Skeletal muscle satellite cell (primary cell): ENCODE measurements at regions not wholly inside any gene's neighbourhood (a gene's known extent, or its start where the extent isn't known, plus 50 kb on each side); places are given as distances from the start of the nearest gene placed in this dataset.
A peak's percentile ranks its signal among the peaks of the same experiment; 100 is the strongest.

ENCODE experiments used
- H3K27me3 ChIP-seq: 2 replicates; pipeline ENCODE4 v1.7.0; 2013; ENCODE audit warnings: low read length; ENCODE audit not compliant: control insufficient read depth, insufficient read depth
- H3K36me3 ChIP-seq: 2 replicates; pipeline ENCODE4 v1.7.0; 2013; ENCODE audit warnings: mild to moderate bottlenecking, control low read depth, low read length; ENCODE audit not compliant: insufficient read depth
- H3K4me1 ChIP-seq: 2 replicates; pipeline ENCODE4 v1.7.0; 2013; ENCODE audit warnings: low read length; ENCODE audit not compliant: control insufficient read depth, insufficient read depth
- H3K4me2 ChIP-seq: 2 replicates; pipeline ENCODE4 v1.7.0; 2013; ENCODE audit warnings: mild to moderate bottlenecking, low read length
- H3K4me3 ChIP-seq: 2 replicates; pipeline ENCODE4 v1.7.0; 2013; ENCODE audit warnings: low read length
- H3K9ac ChIP-seq: 2 replicates; pipeline ENCODE4 v1.7.0; 2013; ENCODE audit warnings: mild to moderate bottlenecking, low read depth, low read length, moderate library complexity
- H3K9me3 ChIP-seq: replicated peaks from 2 replicates; pipeline ENCODE4 v1.7.0; 2013; ENCODE audit warnings: mild to moderate bottlenecking, control low read depth, low read length

GRCh38 chr12:107396991-107397390 is 288.6 kb upstream of the PWP1 start:
- H3K9me3 ChIP-seq: no peaks in the 10 kb centered on the region

DNA sequence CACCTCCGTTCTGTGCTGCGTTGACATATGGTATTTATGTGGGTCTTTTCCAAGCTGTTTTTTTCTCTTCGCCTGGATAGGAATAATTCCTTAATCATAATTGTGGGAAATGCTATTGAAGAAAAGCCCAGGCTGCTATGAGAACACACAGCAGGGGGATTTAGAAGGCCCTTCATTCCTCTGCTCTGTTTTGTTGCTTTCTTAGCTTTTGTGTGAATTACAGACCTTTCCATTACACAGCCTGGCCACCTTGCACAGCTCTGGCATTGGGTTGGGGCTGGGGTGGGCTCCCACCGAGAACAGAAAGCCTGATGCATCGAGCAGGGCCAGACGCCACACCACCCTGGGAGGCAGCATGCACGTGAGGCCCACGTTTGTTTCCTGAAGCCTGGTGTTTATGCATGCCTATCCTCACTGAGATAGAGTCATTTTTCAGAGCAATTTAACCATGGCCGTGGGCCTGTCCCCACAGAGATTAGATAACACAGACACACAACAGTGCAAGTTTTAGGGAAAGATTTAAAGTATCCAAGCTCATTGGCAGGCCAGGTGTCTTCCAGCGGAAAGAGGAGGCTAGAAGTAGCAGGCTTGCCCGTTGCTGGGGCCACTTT is 287.6 kb upstream of the PWP1 start:
- no peak overlapping the region for H3K4me2 ChIP-seq
- H3K4me3 ChIP-seq: no peak overlapping the region
- H3K4me1 ChIP-seq: peaks cover 11% of the 10 kb centered on the region
- H3K9me3 ChIP-seq: no peaks in the 10 kb centered on the region
- H3K9ac ChIP-seq: no peak overlapping the region
- peaks cover 9% of the 10 kb centered on the region for H3K27me3 ChIP-seq
- no peaks in the 10 kb centered on the region for H3K36me3 ChIP-seq

More at GRCh38 chr12:107396991-107397390, 288.6 kb upstream of the PWP1 start:
- Histone ChIP-seq H3K9ac (no peak overlapping the region), H3K36me3 (no peaks in the 10 kb centered on the region), H3K27me3 (peaks cover 11% of the 10 kb centered on the region), H3K4me2 (no peak overlapping the region), H3K4me1 (peaks cover 11% of the 10 kb centered on the region), H3K4me3 (no peak overlapping the region)

GRCh38 chr12:107399046-107399445 is 286.6 kb upstream of the PWP1 start:
- Histone ChIP-seq H3K9me3 (no peaks in the 10 kb centered on the region), H3K4me1 (peaks cover 11% of the 10 kb centered on the region), H3K9ac (no peak overlapping the region), H3K36me3 (no peaks in the 10 kb centered on the region), H3K4me3 (no peak overlapping the region), H3K27me3 (peaks cover 9% of the 10 kb centered on the region), H3K4me2 (no peak overlapping the region)

- Histone ChIP-seq H3K9ac (no peak overlapping the region), H3K27me3 (no peaks in the 10 kb centered on the region), H3K4me2 (no peak overlapping the region), H3K4me1 (peaks cover 11% of the 10 kb centered on the region), H3K36me3 (no peaks in the 10 kb centered on the region), H3K9me3 (no peaks in the 10 kb centered on the region), H3K4me3 (no peak overlapping the region)
These were observed 284.7 kb upstream of the PWP1 start for GRCh38 chr12:107400686-107401447.

DNA sequence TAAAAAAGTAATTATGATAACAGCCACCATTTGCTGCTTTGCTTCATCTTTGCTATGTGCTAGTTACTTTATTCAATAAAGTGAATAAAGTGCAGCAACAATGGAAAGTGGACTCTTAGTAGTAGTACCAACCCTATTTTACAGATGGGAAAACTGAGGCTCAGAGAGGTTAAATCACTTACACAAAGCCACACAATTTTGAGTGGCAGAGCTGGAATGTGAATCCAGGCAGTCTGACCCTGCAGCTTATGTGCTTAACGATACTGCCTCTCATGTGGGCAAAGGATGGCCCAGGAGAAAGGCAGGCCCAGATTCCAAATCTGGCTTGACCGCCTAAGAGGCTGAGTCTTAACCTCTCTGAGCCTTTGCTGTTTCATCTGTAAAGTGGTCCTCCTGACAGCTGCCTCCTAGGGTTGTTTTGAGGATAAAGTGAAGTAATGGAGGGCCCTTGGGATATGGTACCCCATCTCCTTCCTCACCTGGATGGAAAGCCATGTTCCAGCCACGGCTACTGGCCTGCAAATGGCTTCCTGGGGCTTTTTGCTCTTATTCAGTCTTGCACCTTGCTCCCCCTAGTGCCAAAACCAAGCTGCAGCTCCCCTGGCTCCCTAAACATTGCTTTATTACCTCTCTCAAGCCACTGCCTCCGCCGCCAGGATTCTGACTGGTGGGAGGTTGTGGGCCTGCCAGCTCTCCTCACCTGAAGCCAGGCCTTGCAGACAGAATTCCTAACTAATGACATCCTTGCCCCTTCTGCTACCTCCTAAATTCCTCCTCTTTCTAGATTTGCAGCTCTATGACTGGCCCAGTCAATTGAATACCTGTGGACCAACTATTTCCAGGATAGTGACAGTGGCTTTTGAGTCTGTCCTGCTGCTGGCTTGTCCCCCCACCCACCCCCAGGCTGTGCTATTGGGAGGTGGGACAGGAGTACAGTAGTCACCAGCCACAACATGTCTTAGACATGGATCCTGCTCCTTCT is 283.3 kb upstream of the PWP1 start:
- no peak overlapping the region for H3K4me3 ChIP-seq
- H3K27me3 ChIP-seq: peaks cover under 1% of the 10 kb centered on the region
- no peak overlapping the region for H3K4me2 ChIP-seq
- peaks cover 11% of the 10 kb centered on the region for H3K4me1 ChIP-seq
- no peaks in the 10 kb centered on the region for H3K9me3 ChIP-seq
- H3K36me3 ChIP-seq: no peaks in the 10 kb centered on the region
- H3K9ac ChIP-seq: no peak overlapping the region

GRCh38 chr12:107404981-107405380 is 280.6 kb upstream of the PWP1 start:
- no peak overlapping the region for H3K4me3 ChIP-seq
- no peak overlapping the region for H3K9ac ChIP-seq
- no peak overlapping the region for H3K4me2 ChIP-seq
- no peaks in the 10 kb centered on the region for H3K9me3 ChIP-seq
- H3K27me3 ChIP-seq: peaks cover 7% of the 10 kb centered on the region
- H3K4me1 ChIP-seq: peaks cover 11% of the 10 kb centered on the region
- H3K36me3 ChIP-seq: no peaks in the 10 kb centered on the region

- H3K4me3 ChIP-seq: no peak overlapping the region
- no peaks in the 10 kb centered on the region for H3K36me3 ChIP-seq
- H3K9me3 ChIP-seq: no peaks in the 10 kb centered on the region
- H3K9ac ChIP-seq: no peak overlapping the region
- peaks cover 7% of the 10 kb centered on the region for H3K27me3 ChIP-seq
- H3K4me1 ChIP-seq: peaks cover 11% of the 10 kb centered on the region
- H3K4me2 ChIP-seq: no peak overlapping the region
These were observed 280.2 kb upstream of the PWP1 start for GRCh38 chr12:107405436-107405835.

GRCh38 chr12:107406932-107407331 is 278.7 kb upstream of the PWP1 start:
- H3K36me3 ChIP-seq: no peaks in the 10 kb centered on the region
- no peak overlapping the region for H3K9ac ChIP-seq
- H3K9me3 ChIP-seq: no peaks in the 10 kb centered on the region
- peaks cover 7% of the 10 kb centered on the region for H3K4me1 ChIP-seq
- H3K27me3 ChIP-seq: peaks cover 7% of the 10 kb centered on the region
- no peak overlapping the region for H3K4me2 ChIP-seq
- H3K4me3 ChIP-seq: no peak overlapping the region

DNA sequence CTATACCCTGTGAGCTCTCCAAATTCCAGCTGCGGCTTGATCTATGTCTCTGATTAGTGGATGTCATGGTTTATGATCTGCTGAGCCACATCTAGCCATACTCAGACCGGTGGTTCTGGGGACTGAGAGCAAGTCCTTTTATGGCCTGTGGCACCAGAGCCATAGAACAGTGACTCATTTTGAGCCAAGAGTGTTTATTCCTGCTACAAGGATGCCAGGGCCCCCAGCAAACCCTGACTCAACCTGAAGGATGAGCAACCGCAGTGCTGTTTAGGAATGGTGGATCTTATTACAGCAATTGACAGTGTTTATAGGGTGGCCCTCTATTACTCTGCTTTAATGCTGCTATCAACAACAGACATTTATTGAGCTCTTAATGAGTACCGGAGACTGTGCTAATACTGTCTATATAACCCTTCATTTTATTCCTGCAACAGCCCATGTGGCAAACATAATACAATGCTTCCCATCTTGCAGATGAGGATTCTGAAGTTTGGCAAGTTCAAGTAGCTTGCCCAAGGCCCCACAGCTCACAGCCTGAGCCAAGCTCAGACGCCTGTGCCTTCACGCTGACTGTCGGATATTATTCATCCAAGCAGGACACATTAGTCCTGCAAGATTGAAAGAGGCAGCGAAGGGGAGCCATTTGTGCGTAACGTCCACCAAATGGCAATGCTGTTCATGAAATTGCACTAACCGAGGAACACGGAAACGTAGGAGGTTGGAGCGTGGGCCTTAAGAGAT is 273.6 kb upstream of the PWP1 start:
- H3K4me3 ChIP-seq: no peak overlapping the region
- peaks cover 30% of the 10 kb centered on the region for H3K4me1 ChIP-seq
- H3K36me3 ChIP-seq: no peaks in the 10 kb centered on the region
- H3K9me3 ChIP-seq: no peaks in the 10 kb centered on the region
- peaks cover 7% of the 10 kb centered on the region for H3K27me3 ChIP-seq
- no peak overlapping the region for H3K9ac ChIP-seq
- peak overlapping the region; percentile 35 for H3K4me2 ChIP-seq

- Histone ChIP-seq H3K4me2 (no peak overlapping the region), H3K36me3 (no peaks in the 10 kb centered on the region), H3K4me1 (peaks cover 30% of the 10 kb centered on the region), H3K27me3 (no peaks in the 10 kb centered on the region), H3K9ac (no peak overlapping the region), H3K9me3 (no peaks in the 10 kb centered on the region), H3K4me3 (no peak overlapping the region)
These were observed 270.5 kb upstream of the PWP1 start for GRCh38 chr12:107415071-107415470.

GRCh38 chr12:107415834-107416233 is 269.8 kb upstream of the PWP1 start:
- no peak overlapping the region for H3K4me2 ChIP-seq
- H3K9me3 ChIP-seq: no peaks in the 10 kb centered on the region
- H3K4me3 ChIP-seq: no peak overlapping the region
- no peaks in the 10 kb centered on the region for H3K36me3 ChIP-seq
- H3K9ac ChIP-seq: no peak overlapping the region
- H3K27me3 ChIP-seq: no peaks in the 10 kb centered on the region
- H3K4me1 ChIP-seq: peaks cover 30% of the 10 kb centered on the region
